ENCODE measurements at regions not wholly inside any gene's neighbourhood (a gene's known extent, or its start where the extent isn't known, plus 50 kb on each side); places are given as distances from the start of the nearest gene placed in this dataset.

DNA sequence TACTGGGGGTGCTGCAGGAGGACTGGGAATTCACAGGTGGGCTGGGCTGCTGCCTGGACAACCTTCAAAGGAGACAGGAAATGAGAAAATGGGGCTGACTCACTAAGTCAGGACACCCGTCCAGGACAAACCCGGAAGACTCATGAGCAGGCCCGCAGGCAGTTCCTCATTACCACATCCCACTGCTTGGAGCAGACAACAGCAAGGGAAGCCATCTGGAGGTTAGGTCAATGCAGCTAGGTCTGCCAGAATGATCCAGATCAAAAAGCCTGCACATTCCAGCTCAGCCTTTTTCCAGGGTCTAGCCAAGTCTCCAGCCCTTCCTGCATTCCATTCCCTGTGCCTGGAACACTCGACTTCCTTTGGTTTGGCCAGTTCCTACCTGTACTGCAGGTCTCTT is 536.5 kb upstream of the CDH11 start:
- no peaks in the 10 kb centered on the region for H3K27me3 ChIP-seq (ENCODE audit: control insufficient read depth, insufficient read depth, low read length)
- H3K4me3 ChIP-seq (ENCODE audit: low read depth, low read length): no peak overlapping the region
- ChIA-PET POLR2A (no interaction called here), CTCF (interaction anchor here (1.6 kb wide), 1 partner anchor 616 kb away, joined by 4 read pairs; no protein-coding TSS in a partner anchor)
- TF ChIP-seq, protein P1, sequence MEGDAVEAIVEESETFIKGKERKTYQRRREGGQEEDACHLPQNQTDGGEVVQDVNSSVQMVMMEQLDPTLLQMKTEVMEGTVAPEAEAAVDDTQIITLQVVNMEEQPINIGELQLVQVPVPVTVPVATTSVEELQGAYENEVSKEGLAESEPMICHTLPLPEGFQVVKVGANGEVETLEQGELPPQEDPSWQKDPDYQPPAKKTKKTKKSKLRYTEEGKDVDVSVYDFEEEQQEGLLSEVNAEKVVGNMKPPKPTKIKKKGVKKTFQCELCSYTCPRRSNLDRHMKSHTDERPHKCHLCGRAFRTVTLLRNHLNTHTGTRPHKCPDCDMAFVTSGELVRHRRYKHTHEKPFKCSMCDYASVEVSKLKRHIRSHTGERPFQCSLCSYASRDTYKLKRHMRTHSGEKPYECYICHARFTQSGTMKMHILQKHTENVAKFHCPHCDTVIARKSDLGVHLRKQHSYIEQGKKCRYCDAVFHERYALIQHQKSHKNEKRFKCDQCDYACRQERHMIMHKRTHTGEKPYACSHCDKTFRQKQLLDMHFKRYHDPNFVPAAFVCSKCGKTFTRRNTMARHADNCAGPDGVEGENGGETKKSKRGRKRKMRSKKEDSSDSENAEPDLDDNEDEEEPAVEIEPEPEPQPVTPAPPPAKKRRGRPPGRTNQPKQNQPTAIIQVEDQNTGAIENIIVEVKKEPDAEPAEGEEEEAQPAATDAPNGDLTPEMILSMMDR (IDR thresholded peaks at IDR 0.05; ENCODE audit: insufficient read depth, low read depth, low read length): 0 out of 2 replicates have a peak, but pooled peaks have one; percentile 5
- peak; percentile 69 for DNase-seq (ENCODE audit: low read depth)
- no peaks in the 10 kb centered on the region for H3K36me3 ChIP-seq (ENCODE audit: control insufficient read depth, insufficient read depth, low read length)

DNA sequence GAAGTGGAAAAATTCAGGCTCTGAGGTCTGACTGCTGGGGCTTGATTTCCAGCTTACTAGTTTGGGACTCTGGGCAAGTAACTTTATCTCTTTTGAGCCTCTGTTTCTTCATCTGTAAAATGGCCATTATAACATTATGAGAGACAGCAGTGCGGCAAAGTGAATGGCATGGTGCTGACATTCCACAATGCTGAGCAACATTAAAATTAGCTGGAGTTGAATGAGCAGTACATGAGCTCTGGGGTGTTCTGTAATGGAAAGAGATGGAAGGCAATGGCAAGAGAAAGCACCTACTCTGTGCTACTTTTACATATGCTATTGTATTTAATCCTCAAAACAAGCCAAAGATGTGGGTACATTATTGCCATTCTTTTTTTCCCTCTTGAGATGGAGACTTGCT is 535.7 kb upstream of the CDH11 start:
- no peak for DNase-seq (ENCODE audit: low read depth)
- POLR2A ChIA-PET: no interaction called here

DNA sequence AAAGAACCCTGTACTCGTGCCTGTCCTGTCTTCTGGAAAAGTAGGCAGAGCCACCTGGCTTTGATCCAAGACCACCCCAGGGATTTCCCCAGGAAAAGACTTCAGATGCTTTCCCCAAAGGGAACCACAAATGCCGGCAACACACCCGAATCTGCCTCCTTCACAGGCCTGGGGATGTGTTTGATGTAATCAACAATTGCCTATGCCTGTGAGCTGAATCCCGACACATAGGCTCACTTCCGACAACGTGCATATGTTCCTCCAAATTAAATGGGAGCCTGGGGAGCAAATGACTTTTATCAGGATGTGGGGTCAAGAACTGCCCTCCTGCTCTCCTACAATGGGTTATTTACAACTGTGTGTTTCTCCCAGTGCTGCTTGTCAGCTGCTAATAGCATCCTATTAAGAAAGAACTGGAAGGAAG is 535.2 kb upstream of the CDH11 start:
- TF ChIP-seq, protein P1 (IDR thresholded peaks at IDR 0.05; ENCODE audit: insufficient read depth, low read depth, low read length): no peak
- ChIA-PET CTCF (interaction anchor here (0.6 kb wide), 2 partner anchors 356 to 869 kb away, joined by 3 read pairs; no protein-coding TSS in a partner anchor), POLR2A (no interaction called here)
- H3K36me3 ChIP-seq (ENCODE audit: control insufficient read depth, insufficient read depth, low read length): no peaks in the 10 kb centered on the region
- H3K4me3 ChIP-seq (ENCODE audit: low read depth, low read length): no peak overlapping the region
- DNase-seq (ENCODE audit: low read depth): no peak
- no peaks in the 10 kb centered on the region; the same call in 1 of the 2 replicates for H3K27me3 ChIP-seq (ENCODE audit: control insufficient read depth, insufficient read depth, low read length)

More for the DNA sequence above, 535.7 kb upstream of the CDH11 start:
- H3K4me3 ChIP-seq (ENCODE audit: low read depth, low read length): no peak overlapping the region
- no peaks in the 10 kb centered on the region for H3K27me3 ChIP-seq (ENCODE audit: control insufficient read depth, insufficient read depth, low read length)
- CTCF ChIA-PET: interaction anchor here (0.6 kb wide), 1 partner anchor 869 kb away, joined by 3 read pairs; no protein-coding TSS in a partner anchor
- TF ChIP-seq, protein P1 (IDR thresholded peaks at IDR 0.05; ENCODE audit: insufficient read depth, low read depth, low read length): no peak
- no peaks in the 10 kb centered on the region for H3K36me3 ChIP-seq (ENCODE audit: control insufficient read depth, insufficient read depth, low read length)

DNA sequence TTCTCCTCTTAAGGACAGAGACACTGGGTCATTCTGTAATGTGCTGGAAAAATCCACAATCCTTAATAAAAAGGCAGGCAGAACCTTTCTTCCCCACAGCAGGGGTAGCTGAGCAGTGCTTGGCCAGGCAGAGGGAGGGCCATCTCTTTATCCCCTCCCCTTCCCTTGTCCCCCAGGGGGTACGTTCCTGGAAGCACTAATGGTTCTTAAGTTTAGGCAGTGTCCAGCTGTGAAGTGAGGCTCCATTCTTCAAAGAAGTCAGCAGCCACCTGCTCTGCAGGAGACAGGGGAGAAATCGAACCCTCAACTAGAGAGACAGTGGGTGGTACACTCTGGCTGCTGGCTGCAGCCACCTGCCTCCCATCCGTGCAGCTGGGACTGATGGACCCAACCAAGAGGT is 533.9 kb upstream of the CDH11 start:
- TF ChIP-seq, protein P1 (IDR thresholded peaks at IDR 0.05; ENCODE audit: insufficient read depth, low read depth, low read length): no peak
- ChIA-PET POLR2A (no interaction called here), CTCF (interaction anchor here (0.7 kb wide), 2 partner anchors 10 to 17 kb away, joined by 3 read pairs; no protein-coding TSS in a partner anchor)
- Histone ChIP-seq H3K4me3 (ENCODE audit: low read depth, low read length) (no peak overlapping the region), H3K36me3 (ENCODE audit: control insufficient read depth, insufficient read depth, low read length) (no peaks in the 10 kb centered on the region), H3K27me3 (ENCODE audit: control insufficient read depth, insufficient read depth, low read length) (peaks cover 3% of the 10 kb centered on the region; the same call in 1 of the 2 replicates)
- no peak for DNase-seq (ENCODE audit: low read depth)

DNA sequence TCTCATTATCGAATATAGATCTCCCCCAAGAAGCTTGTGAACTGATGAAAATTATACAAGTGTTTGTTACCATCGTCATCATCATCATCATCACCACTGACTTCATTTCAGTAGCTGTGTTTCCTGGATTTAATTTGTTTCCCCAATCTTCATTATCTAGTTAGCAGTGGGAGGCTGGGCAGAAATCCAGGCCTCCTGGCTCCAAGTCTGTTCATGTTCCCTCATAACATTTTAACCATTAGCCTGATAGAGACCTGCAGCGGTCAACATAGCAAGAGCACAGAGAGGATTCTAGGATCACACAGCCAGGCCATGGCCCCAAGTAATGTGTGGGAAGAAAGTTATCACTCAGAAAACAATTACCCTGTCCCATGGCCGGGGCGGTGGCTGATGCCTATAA is 526.2 kb upstream of the CDH11 start:
- ChIA-PET POLR2A (no interaction called here), CTCF (interaction anchor here (0.7 to 2.2 kb wide), 2 partner anchors 9 to 79 kb away, joined by 3 to 7 read pairs; no protein-coding TSS in a partner anchor)
- Histone ChIP-seq H3K4me3 (ENCODE audit: low read depth, low read length) (no peak overlapping the region), H3K36me3 (ENCODE audit: control insufficient read depth, insufficient read depth, low read length) (no peaks in the 10 kb centered on the region), H3K27me3 (ENCODE audit: control insufficient read depth, insufficient read depth, low read length) (peaks cover 3% of the 10 kb centered on the region; the same call in 1 of the 2 replicates)
- TF ChIP-seq, protein P1 (IDR thresholded peaks at IDR 0.05; ENCODE audit: insufficient read depth, low read depth, low read length): no peak
- no peak for DNase-seq (ENCODE audit: low read depth)
